ENCODE measurements at regions not wholly inside any gene's neighbourhood (a gene's known extent, or its start where the extent isn't known, plus 50 kb on each side); places are given as distances from the start of the nearest gene placed in this dataset.

DNA sequence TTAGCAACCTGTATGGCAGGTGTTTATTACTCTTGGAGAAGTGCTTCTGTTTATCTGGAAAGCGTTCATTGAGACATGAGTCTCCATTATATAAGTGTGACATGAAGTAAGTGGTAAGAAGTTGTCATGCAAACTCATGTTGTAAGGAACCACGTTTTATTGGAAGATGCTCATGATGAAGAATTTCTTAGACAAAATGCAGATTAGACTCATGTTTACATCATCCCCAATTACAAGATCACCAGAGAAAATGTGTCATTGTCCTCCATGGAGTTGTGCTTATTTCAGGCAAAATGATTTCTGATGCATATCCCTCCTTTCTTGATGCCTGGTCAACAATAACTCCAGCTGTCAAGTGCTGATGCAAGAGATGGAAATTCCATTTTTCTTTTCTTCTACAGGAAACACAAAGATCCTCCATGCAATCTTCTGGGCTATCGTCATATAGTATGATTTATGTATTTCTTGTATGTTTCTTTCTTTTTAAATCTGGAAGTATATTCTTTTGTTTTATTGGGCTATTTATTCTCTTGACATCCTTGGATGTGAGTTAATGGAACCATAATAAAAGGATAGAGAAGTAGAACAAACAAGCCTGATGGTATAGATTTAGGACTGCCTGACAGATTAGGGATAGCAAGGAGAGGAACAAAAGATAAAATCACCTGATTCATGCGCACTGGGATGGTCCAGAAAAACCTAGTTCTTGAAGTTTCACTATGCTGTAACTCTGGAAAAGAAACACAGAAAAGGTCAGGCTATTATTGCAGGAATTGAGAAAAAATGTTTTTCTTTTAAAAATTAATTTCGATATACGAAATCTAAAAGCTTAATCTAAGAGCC, 50.7 kb upstream of the DIAPH3 start:
- Histone ChIP-seq H3K79me2 (ENCODE audit: control insufficient read depth, insufficient read depth, low read length) (no peaks in the 10 kb centered on the region), H2AK5ac (ENCODE audit: low read length) (no peak overlapping the region), H3K36me3 (ENCODE audit: control insufficient read depth, insufficient read depth, low read length) (no peaks in the 10 kb centered on the region), H3K4me3 (ENCODE audit: low read length) (no peak overlapping the region), H2BK15ac (replicated peaks; ENCODE audit: low read depth) (no peak overlapping the region), H2BK120ac (ENCODE audit: low read depth, low read length) (no peak overlapping the region), H3K18ac (ENCODE audit: low read length) (no peak overlapping the region), H4K8ac (ENCODE audit: low read depth, low read length) (no peak overlapping the region), H3K27ac (ENCODE audit: low read depth, low read length) (no peak overlapping the region), H3K9ac (ENCODE audit: low read length) (no peak overlapping the region), H2BK5ac (ENCODE audit: low read length) (no peak overlapping the region), H4K5ac (ENCODE audit: low read length) (no peak overlapping the region), H3K4me1 (ENCODE audit: control insufficient read depth, low read depth, low read length) (no peaks in the 10 kb centered on the region), H3K56ac (ENCODE audit: low read length) (no peak overlapping the region), H3K79me1 (ENCODE audit: low read length) (no peaks in the 10 kb centered on the region), H3K4ac (ENCODE audit: low read depth, low read length) (no peak overlapping the region), H3K4me2 (ENCODE audit: low read length) (no peak overlapping the region), H3K27me3 (ENCODE audit: insufficient read depth, low read length, poor library complexity) (no peaks in the 10 kb centered on the region), H3K23ac (ENCODE audit: low read length) (no peak overlapping the region)
- DNase-seq: no peak
- no CpG with 5 or more reads among the region's 6 CpGs for WGBS (ENCODE audit: extremely low coverage, insufficient coverage, low lambda C conversion rate)

DNA sequence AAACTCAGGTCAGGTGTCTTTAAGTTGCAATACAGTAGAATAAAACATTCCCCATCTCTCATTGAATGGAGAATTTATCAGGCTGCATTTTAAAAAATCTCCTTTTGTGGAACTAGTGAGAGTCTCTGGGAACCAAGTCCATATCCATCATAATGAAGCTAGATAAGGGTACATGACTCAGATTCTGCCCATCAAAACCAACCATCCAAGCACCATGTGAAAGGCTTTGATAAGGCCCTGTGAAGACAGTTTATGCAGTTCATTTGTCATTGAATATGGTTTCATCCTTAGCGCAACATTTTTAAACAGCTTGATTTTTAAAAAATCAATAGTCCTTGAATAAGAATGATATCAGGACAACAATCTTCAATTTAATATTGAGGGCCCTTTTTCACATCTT, 56.3 kb upstream of the DIAPH3 start:
- H3K4me3 ChIP-seq (ENCODE audit: low read length): no peak overlapping the region
- H3K18ac ChIP-seq (ENCODE audit: low read length): no peak overlapping the region
- no peaks in the 10 kb centered on the region for H3K79me2 ChIP-seq (ENCODE audit: control insufficient read depth, insufficient read depth, low read length)
- no peak overlapping the region for H2AK5ac ChIP-seq (ENCODE audit: low read length)
- no peak overlapping the region for H2BK120ac ChIP-seq (ENCODE audit: low read depth, low read length)
- H4K5ac ChIP-seq (ENCODE audit: low read length): no peak overlapping the region
- no peaks in the 10 kb centered on the region for H3K36me3 ChIP-seq (ENCODE audit: control insufficient read depth, insufficient read depth, low read length)
- H3K4me1 ChIP-seq (ENCODE audit: control insufficient read depth, low read depth, low read length): no peaks in the 10 kb centered on the region
- no peak for DNase-seq
- H3K56ac ChIP-seq (ENCODE audit: low read length): no peak overlapping the region
- no peak overlapping the region for H3K23ac ChIP-seq (ENCODE audit: low read length)
- H3K4ac ChIP-seq (ENCODE audit: low read depth, low read length): no peak overlapping the region
- no peak overlapping the region for H4K8ac ChIP-seq (ENCODE audit: low read depth, low read length)
- no peak overlapping the region for H2BK5ac ChIP-seq (ENCODE audit: low read length)
- H3K79me1 ChIP-seq (ENCODE audit: low read length): no peaks in the 10 kb centered on the region
- no peaks in the 10 kb centered on the region for H3K27me3 ChIP-seq (ENCODE audit: insufficient read depth, low read length, poor library complexity)
- no CpG with 5 or more reads among the region's 1 CpG for WGBS (ENCODE audit: extremely low coverage, insufficient coverage, low lambda C conversion rate)
- H3K9ac ChIP-seq (ENCODE audit: low read length): no peak overlapping the region
- no peak overlapping the region for H2BK15ac ChIP-seq (replicated peaks; ENCODE audit: low read depth)
- H3K27ac ChIP-seq (ENCODE audit: low read depth, low read length): no peak overlapping the region
- no peak overlapping the region for H3K4me2 ChIP-seq (ENCODE audit: low read length)

DNA sequence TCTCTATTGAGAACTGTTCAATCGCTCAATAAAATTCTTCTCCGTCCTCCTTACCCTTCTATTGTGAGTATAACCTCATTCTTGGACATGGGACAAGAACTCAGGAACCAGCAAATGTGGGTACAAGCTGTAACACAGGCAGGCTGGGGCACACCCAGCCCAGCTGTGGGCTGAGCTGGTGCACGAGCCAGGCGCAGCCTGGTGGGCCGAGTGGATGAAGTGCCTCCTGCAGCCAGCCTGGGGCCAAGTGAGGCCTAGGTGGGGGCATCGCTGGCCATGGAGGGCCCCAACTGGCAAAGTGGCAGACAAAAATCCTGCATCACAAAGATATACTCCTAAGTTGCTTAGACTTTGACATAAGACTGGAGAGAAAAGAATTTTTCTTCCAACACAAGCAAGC, 57.9 kb upstream of the DIAPH3 start:
- H2BK5ac ChIP-seq (ENCODE audit: low read length): no peak overlapping the region
- H3K27me3 ChIP-seq (ENCODE audit: insufficient read depth, low read length, poor library complexity): no peaks in the 10 kb centered on the region
- H3K36me3 ChIP-seq (ENCODE audit: control insufficient read depth, insufficient read depth, low read length): no peaks in the 10 kb centered on the region
- no peaks in the 10 kb centered on the region for H3K79me1 ChIP-seq (ENCODE audit: low read length)
- H3K23ac ChIP-seq (ENCODE audit: low read length): no peak overlapping the region
- H2BK15ac ChIP-seq (replicated peaks; ENCODE audit: low read depth): no peak overlapping the region
- no CpG with 5 or more reads among the region's 6 CpGs for WGBS (ENCODE audit: extremely low coverage, insufficient coverage, low lambda C conversion rate)
- H4K5ac ChIP-seq (ENCODE audit: low read length): no peak overlapping the region
- H3K56ac ChIP-seq (ENCODE audit: low read length): no peak overlapping the region
- H3K4me1 ChIP-seq (ENCODE audit: control insufficient read depth, low read depth, low read length): no peaks in the 10 kb centered on the region
- no peak for DNase-seq
- H4K8ac ChIP-seq (ENCODE audit: low read depth, low read length): no peak overlapping the region
- H3K18ac ChIP-seq (ENCODE audit: low read length): no peak overlapping the region
- no peak overlapping the region for H3K4me2 ChIP-seq (ENCODE audit: low read length)
- H3K79me2 ChIP-seq (ENCODE audit: control insufficient read depth, insufficient read depth, low read length): no peaks in the 10 kb centered on the region
- no peak overlapping the region for H3K4ac ChIP-seq (ENCODE audit: low read depth, low read length)
- H2BK120ac ChIP-seq (ENCODE audit: low read depth, low read length): no peak overlapping the region
- H2AK5ac ChIP-seq (ENCODE audit: low read length): no peak overlapping the region
- no peak overlapping the region for H3K27ac ChIP-seq (ENCODE audit: low read depth, low read length)
- no peak overlapping the region for H3K9ac ChIP-seq (ENCODE audit: low read length)
- H3K4me3 ChIP-seq (ENCODE audit: low read length): no peak overlapping the region

DNA sequence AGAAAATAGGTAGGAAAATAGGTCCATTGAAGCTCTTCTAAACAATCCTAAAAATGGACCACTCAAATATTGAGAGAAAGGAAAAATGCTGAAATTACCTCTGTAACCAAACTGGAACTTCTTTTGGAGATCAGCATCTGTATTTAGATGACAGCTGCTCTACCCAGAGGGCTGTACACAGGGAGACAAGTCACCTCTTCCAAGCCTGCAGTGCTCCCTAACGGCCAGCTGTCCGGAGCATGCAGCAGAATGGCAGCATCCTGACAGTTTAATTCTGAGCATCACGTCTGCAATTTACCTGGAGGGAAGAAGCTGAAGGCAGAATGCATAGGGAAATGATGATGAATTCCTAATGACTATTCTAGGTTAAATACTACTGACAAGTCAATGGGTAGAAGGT, 62.8 kb upstream of the DIAPH3 start:
- Histone ChIP-seq H4K5ac (ENCODE audit: low read length) (no peak overlapping the region), H3K4me2 (ENCODE audit: low read length) (no peak overlapping the region), H3K79me1 (ENCODE audit: low read length) (no peaks in the 10 kb centered on the region), H3K36me3 (ENCODE audit: control insufficient read depth, insufficient read depth, low read length) (no peaks in the 10 kb centered on the region), H4K8ac (ENCODE audit: low read depth, low read length) (no peak overlapping the region), H3K9ac (ENCODE audit: low read length) (no peak overlapping the region), H2BK120ac (ENCODE audit: low read depth, low read length) (no peak overlapping the region), H3K27me3 (ENCODE audit: insufficient read depth, low read length, poor library complexity) (no peaks in the 10 kb centered on the region), H3K4me3 (ENCODE audit: low read length) (no peak overlapping the region), H2AK5ac (ENCODE audit: low read length) (no peak overlapping the region), H3K4me1 (ENCODE audit: control insufficient read depth, low read depth, low read length) (no peaks in the 10 kb centered on the region), H3K56ac (ENCODE audit: low read length) (no peak overlapping the region), H3K27ac (ENCODE audit: low read depth, low read length) (no peak overlapping the region), H3K79me2 (ENCODE audit: control insufficient read depth, insufficient read depth, low read length) (no peaks in the 10 kb centered on the region), H2BK5ac (ENCODE audit: low read length) (no peak overlapping the region), H3K4ac (ENCODE audit: low read depth, low read length) (no peak overlapping the region), H3K23ac (ENCODE audit: low read length) (no peak overlapping the region), H2BK15ac (replicated peaks; ENCODE audit: low read depth) (no peak overlapping the region), H3K18ac (ENCODE audit: low read length) (no peak overlapping the region)
- WGBS (ENCODE audit: extremely low coverage, insufficient coverage, low lambda C conversion rate): no CpG with 5 or more reads among the region's 3 CpGs
- peak; percentile 65 for DNase-seq

DNA sequence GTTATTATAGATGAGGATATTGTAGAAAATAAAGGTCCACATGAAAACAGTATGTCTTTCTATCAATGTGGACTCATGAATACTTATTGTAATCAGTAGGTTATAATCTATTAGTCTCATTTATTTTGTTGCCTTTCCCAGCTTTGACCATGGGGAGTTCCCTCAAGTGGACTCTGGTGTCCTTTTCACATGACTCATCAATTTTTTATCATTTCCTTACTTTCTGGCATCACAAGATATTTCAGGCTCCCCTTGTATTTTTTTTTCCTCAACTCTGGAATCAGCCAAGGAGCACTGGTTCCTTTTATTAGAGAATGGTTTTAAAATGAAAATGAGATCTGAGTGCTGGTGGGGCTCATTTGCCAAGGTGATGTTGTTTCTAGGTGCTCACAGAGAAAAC, 63.4 kb upstream of the DIAPH3 start:
- Histone ChIP-seq H2BK15ac (replicated peaks; ENCODE audit: low read depth) (no peak overlapping the region), H3K79me1 (ENCODE audit: low read length) (no peaks in the 10 kb centered on the region), H3K23ac (ENCODE audit: low read length) (no peak overlapping the region), H3K36me3 (ENCODE audit: control insufficient read depth, insufficient read depth, low read length) (no peaks in the 10 kb centered on the region), H3K4me3 (ENCODE audit: low read length) (no peak overlapping the region), H3K27ac (ENCODE audit: low read depth, low read length) (no peak overlapping the region), H3K4me2 (ENCODE audit: low read length) (no peak overlapping the region), H3K56ac (ENCODE audit: low read length) (no peak overlapping the region), H4K5ac (ENCODE audit: low read length) (no peak overlapping the region), H2BK120ac (ENCODE audit: low read depth, low read length) (no peak overlapping the region), H3K4me1 (ENCODE audit: control insufficient read depth, low read depth, low read length) (no peaks in the 10 kb centered on the region), H4K8ac (ENCODE audit: low read depth, low read length) (no peak overlapping the region), H3K9ac (ENCODE audit: low read length) (no peak overlapping the region), H3K27me3 (ENCODE audit: insufficient read depth, low read length, poor library complexity) (no peaks in the 10 kb centered on the region), H2AK5ac (ENCODE audit: low read length) (no peak overlapping the region), H2BK5ac (ENCODE audit: low read length) (no peak overlapping the region), H3K18ac (ENCODE audit: low read length) (no peak overlapping the region), H3K4ac (ENCODE audit: low read depth, low read length) (no peak overlapping the region), H3K79me2 (ENCODE audit: control insufficient read depth, insufficient read depth, low read length) (no peaks in the 10 kb centered on the region)
- DNase-seq: no peak

DNA sequence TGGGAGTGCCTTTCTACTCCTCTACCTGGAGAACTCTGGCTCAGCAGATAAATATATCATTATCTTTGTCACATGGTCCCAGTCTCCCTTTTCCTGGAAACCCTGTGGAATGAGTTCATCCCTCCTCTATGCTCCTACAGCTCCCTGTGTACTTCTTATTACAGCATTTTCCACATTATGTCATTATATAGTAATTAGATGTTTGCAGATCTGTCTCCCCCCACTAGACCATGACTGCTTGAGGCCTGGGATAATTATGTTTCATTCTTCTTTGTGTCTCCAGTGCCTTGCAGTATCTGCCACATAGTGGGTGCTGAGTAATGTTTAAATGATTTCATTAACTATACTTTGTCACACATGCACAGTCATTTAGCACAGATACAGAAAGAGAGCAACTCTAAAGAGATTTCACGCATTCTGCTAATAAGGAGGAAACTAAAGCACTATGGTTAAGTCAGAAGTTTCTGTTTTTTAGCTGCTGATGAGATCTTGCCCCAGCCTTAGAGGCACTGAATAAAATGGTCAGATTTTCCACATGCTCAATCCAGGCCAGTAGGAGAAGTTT, 66.1 kb upstream of the DIAPH3 start:
- Histone ChIP-seq H3K27me3 (ENCODE audit: insufficient read depth, low read length, poor library complexity) (no peaks in the 10 kb centered on the region), H3K9ac (ENCODE audit: low read length) (no peak overlapping the region), H3K4me3 (ENCODE audit: low read length) (no peak overlapping the region), H3K23ac (ENCODE audit: low read length) (no peak overlapping the region), H2BK15ac (replicated peaks; ENCODE audit: low read depth) (no peak overlapping the region), H2AK5ac (ENCODE audit: low read length) (no peak overlapping the region), H3K4me2 (ENCODE audit: low read length) (no peak overlapping the region), H4K8ac (ENCODE audit: low read depth, low read length) (no peak overlapping the region), H3K27ac (ENCODE audit: low read depth, low read length) (no peak overlapping the region), H3K36me3 (ENCODE audit: control insufficient read depth, insufficient read depth, low read length) (no peaks in the 10 kb centered on the region), H3K18ac (ENCODE audit: low read length) (no peak overlapping the region), H3K79me1 (ENCODE audit: low read length) (no peaks in the 10 kb centered on the region), H2BK5ac (ENCODE audit: low read length) (no peak overlapping the region), H3K79me2 (ENCODE audit: control insufficient read depth, insufficient read depth, low read length) (no peaks in the 10 kb centered on the region), H2BK120ac (ENCODE audit: low read depth, low read length) (no peak overlapping the region), H4K5ac (ENCODE audit: low read length) (no peak overlapping the region), H3K4ac (ENCODE audit: low read depth, low read length) (no peak overlapping the region), H3K4me1 (ENCODE audit: control insufficient read depth, low read depth, low read length) (no peaks in the 10 kb centered on the region), H3K56ac (ENCODE audit: low read length) (no peak overlapping the region)
- WGBS (ENCODE audit: extremely low coverage, insufficient coverage, low lambda C conversion rate): no CpG with 5 or more reads among the region's 1 CpG
- no peak for DNase-seq

Measured in mesendoderm (in vitro differentiated cells).